Heart left ventricle (tissue), 13 donors: ENCODE measurements at regions not wholly inside any gene's neighbourhood (a gene's known extent, or its start where the extent isn't known, plus 50 kb on each side); places are given as distances from the start of the nearest gene placed in this dataset.

Experiments used
- POLR2A ChIP-seq, 2 donors: fragments of 450-650 bp; IDR thresholded peaks; one replicate each; pipeline ENCODE4 v1.6.1; 2017; ENCODE audit warnings: antibody characterized with exemption in 2 of 2, mild to moderate bottlenecking in 2 of 2, moderate library complexity in 2 of 2
- TF ChIP-seq, protein P1 (sequence below), 12 donors: fragments of 200-600 bp; sonication (generic) in 4 of 12; IDR thresholded peaks; one replicate each; pipeline versions ENCODE4 v1.5.0 to v1.8.0; 2018 to 2022; ENCODE audit warnings: antibody characterized with exemption in 12 of 12, mild to moderate bottlenecking in 5 of 12
- donor health status: ischemic (EF 13 %, LVEDD 7.1; RV severe dilation, severe dysfunction).
- donor health status: DM: no; HTN: yes; CAD: no.
- donor health status: DM: no; HTN: no; CAD: no.
- donor health status: ischemic (EF 25% LVEDD 6.9; RV normal size, moderate dysfunction).
- donor health status: ischemic (EF 25% LVEDD 5.7; RV mildly dilated, moderate dysfunction).
- donor health status: ischemic (EF 35%, LVEDD 5.7; RV mildly dilated, moderate dysfunction).
- donor health status: nonischemic (EF 11% LVEDD 7.7; RV severe dilation, severe dysfunction).
- donor health status: DM: yes; HTN: yes; CAD: no.
- donor health status: PGD.
- donor health status: ischemic (EF 29% LVEDD 5.4; RV normal size, mild dysfunction).
- donor health status: nonischemic (EF 23%, LVEDD 6.1; RV moderate dilation, normal function).

DNA sequence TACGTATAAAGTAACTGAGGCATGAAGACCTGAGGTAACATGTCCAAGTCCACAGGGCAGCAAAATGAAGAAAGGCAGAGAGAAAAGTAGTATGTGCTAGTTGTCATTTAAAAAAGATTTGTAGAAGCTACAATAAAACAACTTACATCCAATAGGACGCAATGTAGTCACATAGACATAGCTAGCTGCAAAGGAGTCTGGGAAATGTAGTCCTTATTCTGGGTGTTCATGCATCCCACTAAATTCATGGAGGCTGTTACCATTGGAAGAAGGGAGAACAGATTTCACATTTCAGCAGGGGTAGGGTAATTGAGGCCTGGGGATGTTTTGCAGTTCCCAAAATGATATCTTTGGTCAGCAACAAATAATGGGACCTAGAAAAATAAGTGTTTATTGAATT, 571.4 kb downstream of the MIAT start:
- TF ChIP-seq, protein P1, sequence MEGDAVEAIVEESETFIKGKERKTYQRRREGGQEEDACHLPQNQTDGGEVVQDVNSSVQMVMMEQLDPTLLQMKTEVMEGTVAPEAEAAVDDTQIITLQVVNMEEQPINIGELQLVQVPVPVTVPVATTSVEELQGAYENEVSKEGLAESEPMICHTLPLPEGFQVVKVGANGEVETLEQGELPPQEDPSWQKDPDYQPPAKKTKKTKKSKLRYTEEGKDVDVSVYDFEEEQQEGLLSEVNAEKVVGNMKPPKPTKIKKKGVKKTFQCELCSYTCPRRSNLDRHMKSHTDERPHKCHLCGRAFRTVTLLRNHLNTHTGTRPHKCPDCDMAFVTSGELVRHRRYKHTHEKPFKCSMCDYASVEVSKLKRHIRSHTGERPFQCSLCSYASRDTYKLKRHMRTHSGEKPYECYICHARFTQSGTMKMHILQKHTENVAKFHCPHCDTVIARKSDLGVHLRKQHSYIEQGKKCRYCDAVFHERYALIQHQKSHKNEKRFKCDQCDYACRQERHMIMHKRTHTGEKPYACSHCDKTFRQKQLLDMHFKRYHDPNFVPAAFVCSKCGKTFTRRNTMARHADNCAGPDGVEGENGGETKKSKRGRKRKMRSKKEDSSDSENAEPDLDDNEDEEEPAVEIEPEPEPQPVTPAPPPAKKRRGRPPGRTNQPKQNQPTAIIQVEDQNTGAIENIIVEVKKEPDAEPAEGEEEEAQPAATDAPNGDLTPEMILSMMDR (IDR thresholded peaks at IDR 0.05): no peak
- TF ChIP-seq POLR2A (IDR thresholded peaks at IDR 0.05): no peak
